Thoracic aorta (tissue), 2 donors: ENCODE measurements at regions not wholly inside any gene's neighbourhood (a gene's known extent, or its start where the extent isn't known, plus 50 kb on each side); places are given as distances from the start of the nearest gene placed in this dataset.
A peak's percentile ranks its signal among the peaks of the same experiment; 100 is the strongest.

Experiments
- ATAC-seq: fragments of 150-250 bp; one replicate; pipeline ENCODE4 v1.8.0; 2017; ENCODE audit warnings: low read depth; ENCODE audit not compliant: insufficient number of reproducible peaks, low FRiP score
- DNase-seq: peaks from one replicate; pipeline ENCODE4 v3.0.0-alpha.2; 2020; ENCODE audit warnings: low spot score
- H3K27ac ChIP-seq, 2 donors: fragments of 200-600 bp; sonication (generic); 1 replicate in 1 of 2; 2 replicates in 1 of 2; pipeline ENCODE4 v1.5.1; 2016; ENCODE audit warnings: mild to moderate bottlenecking in 2 of 2, moderate library complexity in 2 of 2
- H3K27me3 ChIP-seq: fragments of 200-600 bp; sonication (generic); replicated peaks from 2 replicates; pipeline ENCODE4 v1.6.0; 2016; ENCODE audit warnings: mild to moderate bottlenecking; ENCODE audit not compliant: insufficient read depth
- H3K36me3 ChIP-seq: fragments of 200-600 bp; sonication (generic); one replicate; pipeline ENCODE4 v1.5.1; 2016
- H3K4me1 ChIP-seq, 2 donors: fragments of 200-600 bp; sonication (generic); 1 replicate in 1 of 2; 2 replicates in 1 of 2; pipeline versions ENCODE4 v1.5.1 to v1.6.0; 2016; ENCODE audit warnings: low read depth in 2 of 2, mild to moderate bottlenecking in 1 of 2; ENCODE audit not compliant: control insufficient read depth in 1 of 2
- H3K4me3 ChIP-seq: fragments of 200-600 bp; sonication (generic); 2 replicates; pipeline ENCODE4 v1.5.1; 2016; ENCODE audit warnings: mild to moderate bottlenecking
- H3K9me3 ChIP-seq: fragments of 200-600 bp; sonication (generic); 2 replicates; pipeline ENCODE4 v1.5.1; 2016
- CTCF ChIP-seq: fragments of 200-600 bp; sonication (generic); IDR thresholded peaks from one replicate; pipeline ENCODE4 v1.5.1; 2019; ENCODE audit warnings: antibody characterized with exemption

- Histone ChIP-seq H3K4me1 (no peaks in the 10 kb centered on the region), H3K27ac (no peak overlapping the region), H3K4me3 (no peak overlapping the region), H3K27me3 (no peaks in the 10 kb centered on the region), H3K9me3 (no peaks in the 10 kb centered on the region), H3K36me3 (no peaks in the 10 kb centered on the region)
- no peak for DNase-seq
- ATAC-seq, result no peak
- TF ChIP-seq CTCF, result no peak
These were observed 371.5 kb upstream of the SLC30A5 start for GRCh38 chr5:68722357-68722756.

DNA sequence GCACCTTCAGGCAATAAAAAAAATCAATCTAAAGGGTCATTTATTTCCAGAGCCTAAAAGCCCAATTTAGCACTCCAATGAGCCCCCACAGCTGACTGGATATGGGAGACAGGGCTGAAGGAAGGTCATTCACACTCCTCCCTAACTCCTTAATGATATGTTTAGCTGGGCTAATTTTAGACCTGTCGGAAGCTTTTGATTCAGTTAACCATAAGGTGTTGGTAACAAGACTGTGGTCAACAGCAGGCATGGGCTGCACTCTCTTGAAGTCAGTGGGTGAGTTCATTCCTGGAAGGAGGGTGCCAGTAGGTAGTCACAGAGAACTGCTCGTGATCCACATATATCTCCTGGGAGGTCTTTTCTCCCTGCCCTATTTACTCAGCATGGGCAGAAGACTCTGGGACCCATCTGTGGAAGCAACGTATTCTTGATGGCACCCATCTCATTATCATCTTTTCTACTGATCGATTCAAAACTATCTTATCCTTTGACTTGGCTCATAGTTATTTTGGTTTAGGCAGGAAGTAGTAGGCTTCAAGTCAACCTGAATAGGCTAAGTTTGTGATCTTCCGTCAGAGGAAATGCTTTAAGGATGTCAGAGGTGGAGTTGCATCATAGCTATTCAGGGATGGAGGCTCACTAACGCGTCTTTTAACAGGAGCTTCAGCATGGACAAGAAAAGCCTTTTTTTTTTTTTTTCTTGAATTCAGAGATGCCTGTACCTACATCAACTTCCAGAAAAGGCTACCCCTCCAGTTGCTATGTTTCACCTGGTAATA is 367.7 kb upstream of the SLC30A5 start:
- no peak for TF ChIP-seq CTCF
- H3K4me1 ChIP-seq, result peaks cover 0 to 15% of the 10 kb centered on the region in 2 donors
- H3K36me3 ChIP-seq, result no peaks in the 10 kb centered on the region
- H3K27ac ChIP-seq, result no peak overlapping the region
- H3K4me3 ChIP-seq, result no peak overlapping the region
- H3K27me3 ChIP-seq, result no peaks in the 10 kb centered on the region
- DNase-seq (no peak), ATAC-seq (no peak)
- no peaks in the 10 kb centered on the region for H3K9me3 ChIP-seq

DNA sequence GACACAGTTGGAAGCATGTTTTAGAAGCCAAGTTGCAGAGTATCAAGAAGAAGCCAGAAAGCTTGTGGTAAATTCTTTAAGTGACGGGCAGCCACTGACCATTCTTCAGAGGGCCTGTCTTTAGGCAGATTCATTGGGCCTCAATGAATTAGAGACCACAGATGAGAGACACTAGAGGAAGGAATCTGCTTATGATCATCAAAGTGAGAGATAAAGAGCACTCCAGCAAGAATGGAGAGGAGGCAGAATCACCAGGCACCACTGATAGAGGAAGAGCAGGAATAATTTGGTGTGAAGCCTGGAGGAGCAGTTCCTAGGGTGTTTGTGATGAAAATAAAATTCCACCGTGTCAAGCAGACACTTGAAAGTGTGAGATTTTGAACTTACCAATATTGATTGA is 365.9 kb upstream of the SLC30A5 start:
- Histone ChIP-seq H3K27me3 (no peaks in the 10 kb centered on the region), H3K9me3 (no peaks in the 10 kb centered on the region), H3K4me3 (no peak overlapping the region), H3K36me3 (no peaks in the 10 kb centered on the region), H3K27ac (no peak overlapping the region), H3K4me1 (peaks cover 0 to 27% of the 10 kb centered on the region in 2 donors)
- DNase-seq (no peak), ATAC-seq (no peak)
- no peak for TF ChIP-seq CTCF

DNA sequence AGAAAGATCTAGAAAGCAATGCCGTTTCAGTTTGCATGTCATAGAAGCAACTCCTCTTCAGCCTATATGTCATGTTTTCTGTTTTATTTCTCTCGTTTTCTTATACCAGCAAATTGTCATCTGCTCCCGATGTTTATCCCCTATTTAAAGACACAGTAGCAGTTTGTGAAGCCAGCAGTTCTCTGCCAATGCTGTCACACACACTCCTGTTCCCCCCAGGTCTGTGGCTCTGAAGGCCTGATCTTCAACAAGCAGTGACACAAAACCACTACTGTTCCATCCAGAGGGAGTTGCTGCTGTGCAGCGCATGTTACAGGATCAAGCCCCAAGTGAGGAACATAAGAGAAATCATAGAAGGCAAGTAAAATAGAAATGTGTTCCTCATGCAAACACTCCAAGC is 364.1 kb upstream of the SLC30A5 start:
- peaks cover 0 to 27% of the 10 kb centered on the region in 2 donors for H3K4me1 ChIP-seq
- no peak for TF ChIP-seq CTCF
- no peak overlapping the region for H3K27ac ChIP-seq
- H3K9me3 ChIP-seq, result no peaks in the 10 kb centered on the region
- no peaks in the 10 kb centered on the region for H3K27me3 ChIP-seq
- no peak for DNase-seq
- no peaks in the 10 kb centered on the region for H3K36me3 ChIP-seq
- ATAC-seq, result no peak
- no peak overlapping the region for H3K4me3 ChIP-seq

DNA sequence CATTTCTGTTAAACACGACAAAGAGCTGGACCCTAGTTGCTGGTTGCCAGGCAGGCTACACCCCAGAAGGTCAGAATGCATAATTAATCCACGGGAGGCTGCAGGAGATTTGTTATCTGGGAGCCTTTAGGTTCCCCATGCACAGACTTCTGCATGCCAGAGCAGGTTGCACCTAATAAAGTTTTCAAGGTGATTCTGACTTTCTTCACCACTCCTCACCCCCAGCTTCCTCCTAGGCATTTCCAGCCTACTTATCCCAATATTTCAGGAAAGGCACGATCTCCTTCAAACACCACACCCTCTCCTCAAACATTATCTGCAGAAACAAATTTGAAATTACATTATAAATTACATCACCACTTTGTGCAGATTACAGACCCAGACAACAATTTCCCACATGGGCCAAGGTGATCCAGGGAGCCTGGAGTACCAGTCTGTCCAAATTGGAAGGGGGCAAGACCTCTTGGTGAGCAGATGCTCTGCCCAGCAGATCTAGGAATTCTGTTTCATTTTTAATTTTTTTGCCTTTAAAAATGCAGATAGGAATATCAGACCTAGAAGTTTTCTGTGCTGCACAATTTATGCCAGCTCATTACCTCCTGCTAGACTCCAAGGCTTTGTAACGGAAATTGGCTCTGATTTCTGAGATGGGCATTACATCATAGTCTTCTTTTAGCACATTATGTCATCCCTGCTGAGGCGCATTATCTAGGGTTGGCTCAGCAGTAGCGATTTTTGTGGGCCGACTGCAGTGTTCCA is 363.4 kb upstream of the SLC30A5 start:
- Histone ChIP-seq H3K4me1 (peaks cover 0 to 27% of the 10 kb centered on the region in 2 donors), H3K27me3 (no peaks in the 10 kb centered on the region), H3K36me3 (no peaks in the 10 kb centered on the region), H3K4me3 (no peak overlapping the region), H3K27ac (no peak overlapping the region), H3K9me3 (no peaks in the 10 kb centered on the region)
- DNase-seq (peak; percentile 9), ATAC-seq (peak; percentile 98)
- no peak for TF ChIP-seq CTCF
